NCI-H1417 (cell line): ENCODE measurements at regions not wholly inside any gene's neighbourhood (a gene's known extent, or its start where the extent isn't known, plus 50 kb on each side); places are given as distances from the start of the nearest gene placed in this dataset.
"Not testable (repeated sequence)": the region's sequence is repeated elsewhere in the genome, so short reads cannot be mapped to it uniquely, and the experiment has no call there.

Experiments used
- DNase-seq, 3 experiments: peaks; one replicate each; lab custom pipeline; 2025; lab: John Stamatoyannopoulos, UW

DNA sequence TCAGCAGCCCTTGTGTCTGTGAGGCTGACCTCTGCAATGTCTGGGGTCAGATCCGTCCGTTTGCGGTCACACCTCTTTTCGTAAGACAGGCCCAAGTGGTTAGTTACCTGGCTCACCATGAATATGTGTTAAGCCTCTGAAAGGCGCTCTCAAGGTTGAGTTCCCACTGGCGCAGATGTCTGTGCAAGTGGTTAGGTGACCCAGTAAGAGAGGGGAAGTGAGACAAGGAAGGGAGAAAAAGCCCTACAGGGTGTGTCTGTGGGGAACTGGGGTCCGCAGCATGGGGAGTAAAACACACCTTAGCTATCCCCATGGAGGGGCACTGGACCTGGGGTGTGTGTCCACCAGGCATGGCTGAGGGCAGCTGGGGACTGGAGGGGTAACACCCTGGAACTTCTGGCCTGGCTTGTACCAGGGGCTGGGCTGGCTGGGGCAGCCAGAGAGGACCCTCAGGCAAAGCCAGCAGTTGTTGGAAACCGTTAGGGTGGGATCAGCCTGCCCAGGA, 391.6 kb upstream of the PROK2 start:
- DNase-seq, result no peak

DNA sequence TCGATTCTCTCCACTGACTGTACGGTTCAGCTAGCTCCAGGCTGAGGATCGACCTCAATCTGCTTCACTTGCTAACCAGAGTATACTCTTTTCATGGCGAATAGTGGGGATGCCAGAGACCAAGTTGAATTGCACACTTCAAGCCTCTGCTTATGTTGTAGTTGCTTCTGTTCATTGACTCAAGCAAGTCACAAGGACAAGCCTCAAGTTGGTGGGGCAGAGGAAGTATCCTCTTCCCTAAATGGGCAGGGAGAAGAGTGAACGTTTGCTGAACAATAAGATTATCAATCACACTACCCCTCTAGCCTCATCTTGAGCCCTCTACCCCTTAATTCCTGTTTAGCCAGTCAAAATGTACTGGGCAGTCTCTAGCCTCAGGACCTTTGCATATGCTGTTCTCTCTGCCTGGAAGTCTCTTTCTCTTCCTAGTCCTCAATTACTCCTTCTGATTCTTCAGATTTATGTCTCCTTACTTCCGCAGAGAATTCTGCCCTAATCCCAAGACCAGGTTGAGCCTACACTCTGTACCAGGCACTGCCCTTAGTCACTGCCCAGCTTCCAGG, 390.4 kb upstream of the PROK2 start:
- DNase-seq, result no peak

DNA sequence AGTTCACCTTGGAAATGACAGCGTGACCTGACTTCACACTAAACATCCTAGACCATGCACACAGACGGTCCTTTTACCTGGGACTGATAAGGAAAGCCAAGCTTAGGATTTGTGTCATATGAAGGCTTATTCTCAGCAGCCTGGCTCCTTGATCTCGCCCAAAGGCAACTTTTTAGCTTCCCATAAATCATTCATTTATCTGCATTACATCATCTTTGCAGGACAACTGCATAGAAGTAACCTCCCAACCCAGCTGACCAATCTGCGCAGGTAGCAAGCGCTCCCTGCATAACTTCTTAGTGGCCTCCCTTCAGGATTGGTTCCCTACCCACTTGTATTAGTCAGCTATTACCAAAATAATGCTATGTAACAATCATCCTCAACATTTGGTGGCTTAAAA, 389.9 kb upstream of the PROK2 start:
- DNase-seq, result no peak

DNA sequence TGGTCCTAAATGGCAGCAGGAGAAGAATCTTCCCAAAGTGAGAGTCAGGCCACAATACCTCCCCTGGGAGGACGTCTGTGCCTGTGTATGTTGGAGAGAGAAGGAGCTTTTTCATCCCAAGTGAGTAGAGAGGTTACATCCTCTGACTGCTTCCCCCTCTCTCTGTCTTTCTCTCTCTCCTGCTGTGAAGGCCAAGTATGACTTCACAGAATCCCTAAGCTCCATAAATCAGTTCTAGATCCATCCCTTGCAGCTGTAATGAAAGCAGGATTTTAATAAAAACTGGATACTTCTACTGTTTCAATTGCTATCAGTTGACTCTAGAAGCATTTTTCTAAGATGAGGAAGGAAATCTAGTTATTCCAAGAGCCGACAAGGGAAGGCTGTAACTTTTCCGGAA, 389.1 kb upstream of the PROK2 start:
- DNase-seq, result no peak

DNA sequence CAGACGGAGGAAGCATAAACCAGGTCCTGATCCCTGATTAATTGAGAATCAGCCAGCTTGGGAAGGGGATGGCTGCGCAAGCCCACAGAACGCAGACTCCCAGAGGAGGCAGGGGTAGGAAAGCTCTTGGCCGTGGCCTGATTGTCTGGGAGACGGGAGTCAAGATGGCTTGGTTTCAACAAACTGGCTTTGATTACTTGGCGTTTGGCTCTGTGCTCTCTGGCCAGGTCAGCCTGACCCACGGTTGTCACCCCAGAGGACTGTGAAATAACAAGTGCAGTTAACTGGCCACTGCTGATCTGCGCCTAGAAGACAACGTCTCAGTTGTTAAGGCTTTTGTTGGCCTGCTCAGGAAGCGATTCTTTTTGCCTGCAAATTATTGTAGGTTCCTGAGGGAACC, 387.0 kb upstream of the PROK2 start:
- no peak for DNase-seq

DNA sequence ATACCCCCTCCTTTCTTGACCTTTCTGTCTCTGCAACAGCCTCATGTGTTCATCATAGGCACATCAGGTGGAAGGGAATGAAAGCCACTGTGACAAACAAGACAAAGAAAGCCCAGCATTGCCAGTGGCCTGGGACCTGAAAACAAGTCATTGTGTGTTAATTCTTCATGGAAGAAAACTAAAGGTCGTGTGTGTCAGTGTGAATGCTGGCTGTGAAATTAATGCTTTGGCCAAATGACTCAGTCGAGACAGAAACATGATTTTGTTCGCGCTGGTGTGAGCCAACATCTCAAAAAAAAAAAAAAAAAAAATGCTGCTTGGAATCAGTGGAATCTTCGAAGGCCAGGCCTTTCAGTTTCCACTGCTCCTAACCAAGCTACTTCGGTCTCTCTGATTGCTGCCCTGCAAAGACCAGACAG, 386.5 kb upstream of the PROK2 start:
- no peak for DNase-seq

DNA sequence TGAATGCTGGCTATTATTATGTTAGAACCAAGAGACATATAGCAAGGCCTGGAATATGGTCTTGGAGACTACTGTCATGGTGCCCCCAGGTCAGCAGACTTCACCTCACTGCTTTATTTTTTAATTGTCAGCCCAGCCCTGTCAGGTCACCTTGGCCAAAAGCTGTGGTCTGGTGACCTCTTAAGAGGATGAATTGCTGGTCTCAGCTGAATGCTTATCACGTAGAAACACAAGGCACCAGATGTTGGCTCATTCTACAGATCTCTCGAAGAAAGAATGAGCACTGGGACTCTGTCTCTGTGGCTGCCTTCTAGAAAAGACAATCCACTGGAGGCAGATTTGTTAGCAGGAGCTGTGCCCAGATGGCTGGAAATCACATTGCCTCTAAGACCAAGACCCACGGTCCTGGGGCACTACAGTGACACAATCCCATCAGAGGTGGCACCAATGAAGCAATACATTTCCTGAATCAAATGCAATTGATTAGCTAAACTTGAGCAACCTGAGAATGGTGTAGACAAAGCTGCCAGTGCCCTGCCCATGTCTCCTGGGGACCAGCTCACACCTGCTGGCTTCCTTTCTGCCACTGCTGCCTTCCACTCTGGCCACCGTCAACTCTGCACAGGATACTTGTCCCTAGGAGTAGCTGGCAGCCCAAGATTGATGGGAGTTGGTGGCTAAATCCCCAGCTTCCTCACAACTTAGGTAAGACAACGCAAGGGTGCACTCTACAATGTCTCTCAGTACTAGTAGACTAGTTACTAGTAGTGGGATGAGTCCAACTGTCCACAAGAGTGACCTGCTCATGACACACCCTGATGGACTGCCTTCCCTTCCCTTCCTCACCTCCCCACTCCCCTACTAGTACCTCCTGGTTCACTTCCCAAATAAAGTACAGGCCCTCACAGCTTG, 384.9 kb upstream of the PROK2 start:
- no peak for DNase-seq

DNA sequence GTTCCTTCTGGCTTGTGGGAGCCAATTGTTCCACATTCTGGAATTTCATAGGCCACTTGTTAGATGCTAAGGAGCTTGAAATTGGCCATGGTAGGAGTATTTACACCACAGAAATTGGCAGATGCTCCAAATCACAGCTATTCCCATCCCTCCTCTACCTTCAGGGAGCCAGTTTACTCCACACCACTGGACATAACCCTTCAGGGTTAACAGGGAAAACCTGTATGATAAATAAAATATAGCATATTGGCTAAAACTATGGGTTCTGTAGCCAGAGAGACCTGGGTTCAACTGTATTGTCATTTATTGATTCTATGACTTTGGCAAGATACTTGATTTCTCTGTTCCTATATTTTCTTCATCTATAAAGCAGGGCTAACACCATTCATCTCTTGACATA, 384.2 kb upstream of the PROK2 start:
- no peak for DNase-seq

DNA sequence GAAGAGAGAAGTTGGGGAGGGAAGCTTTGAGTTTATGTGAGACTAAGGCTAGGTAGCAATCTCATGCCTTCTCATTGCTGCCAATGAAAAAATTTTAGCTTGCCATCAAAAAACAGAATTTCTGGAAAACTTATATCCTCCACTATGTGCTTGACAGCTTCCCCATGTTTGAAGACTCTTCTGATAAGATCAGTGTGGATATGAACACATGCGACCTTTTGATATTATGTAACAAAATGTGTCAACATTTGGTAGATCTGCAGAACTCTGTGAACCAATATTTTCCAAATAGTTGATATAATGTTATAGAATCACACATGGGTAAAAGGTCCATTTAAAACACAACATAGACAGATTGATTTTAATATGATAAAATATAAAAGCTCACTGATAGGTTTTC, 380.9 kb upstream of the PROK2 start:
- DNase-seq, result no peak

DNA sequence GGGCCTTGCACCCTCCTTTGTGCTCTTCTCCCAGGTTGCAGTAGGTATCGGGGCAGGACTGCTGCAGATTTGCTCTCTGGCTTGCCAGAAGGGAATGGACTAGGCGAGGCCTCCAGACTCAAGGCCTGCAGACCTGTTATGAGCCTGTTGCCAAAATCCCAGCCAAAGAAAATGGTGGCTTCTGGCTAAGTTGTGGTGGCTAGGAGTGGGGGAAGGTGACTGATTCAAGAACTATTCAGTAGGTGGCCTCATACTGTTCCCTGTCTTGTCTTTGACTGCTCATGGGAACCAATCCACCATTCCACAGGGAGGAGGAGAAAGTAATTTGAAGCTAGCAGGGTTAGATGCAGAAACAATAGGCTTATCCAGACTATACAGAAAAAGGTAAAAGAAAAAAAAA, 380.4 kb upstream of the PROK2 start:
- no peak for DNase-seq

DNA sequence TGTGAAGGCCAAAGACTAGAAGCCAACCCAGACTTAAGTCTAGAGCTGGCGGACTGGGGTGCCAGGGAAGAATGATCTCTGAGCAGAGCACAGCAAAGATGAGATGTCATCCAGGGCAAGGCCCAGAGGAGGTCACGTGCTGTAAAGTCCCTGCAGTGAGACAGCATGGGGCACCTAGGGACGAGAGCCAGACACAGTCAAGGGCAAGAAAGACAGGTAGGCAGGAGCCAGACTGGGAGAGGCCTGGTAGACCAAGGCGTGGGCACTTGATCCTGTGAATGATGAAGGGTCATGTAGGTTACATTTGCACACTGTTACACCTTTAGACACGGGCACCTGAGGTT, 379.7 kb upstream of the PROK2 start:
- DNase-seq, result no peak

DNA sequence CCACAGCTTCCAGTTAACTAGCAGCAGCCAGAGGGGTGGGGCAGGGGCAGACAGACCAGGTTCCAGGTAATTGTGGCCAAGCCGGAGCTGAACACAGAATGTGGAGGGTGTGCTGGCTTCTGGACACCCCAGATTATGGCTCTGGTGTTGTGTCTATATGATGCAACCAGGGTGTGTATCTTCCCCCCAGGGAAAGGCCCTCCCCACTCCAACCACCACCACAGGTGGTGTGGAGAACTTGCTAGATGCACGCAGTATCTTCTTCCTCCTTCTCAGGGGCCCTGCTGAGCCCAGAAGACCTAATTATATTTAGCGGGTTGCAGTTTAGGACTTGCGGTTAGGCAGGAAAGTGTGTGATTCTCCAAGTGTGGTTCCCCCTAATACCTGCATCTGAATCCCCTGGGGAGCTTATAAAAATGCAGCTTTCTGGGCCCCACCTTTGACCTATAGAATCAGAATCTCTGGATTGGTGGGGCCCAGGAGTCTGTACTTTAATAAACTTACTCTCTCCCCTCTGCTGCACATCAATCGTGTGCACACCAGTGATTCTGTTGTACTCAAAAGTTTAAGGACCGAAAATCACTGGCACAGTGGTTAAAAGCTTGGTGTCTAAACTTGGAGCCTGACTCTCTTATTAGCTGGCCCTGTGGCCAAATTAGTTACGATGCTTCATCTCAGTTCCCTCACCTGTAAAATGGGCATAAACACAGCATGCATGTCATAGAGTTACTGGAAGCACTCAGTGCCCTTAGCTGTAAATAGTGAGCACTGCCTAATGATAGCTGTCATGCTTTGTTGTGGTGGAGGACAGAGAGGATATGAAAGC, 379.1 kb upstream of the PROK2 start:
- DNase-seq, result no peak

DNA sequence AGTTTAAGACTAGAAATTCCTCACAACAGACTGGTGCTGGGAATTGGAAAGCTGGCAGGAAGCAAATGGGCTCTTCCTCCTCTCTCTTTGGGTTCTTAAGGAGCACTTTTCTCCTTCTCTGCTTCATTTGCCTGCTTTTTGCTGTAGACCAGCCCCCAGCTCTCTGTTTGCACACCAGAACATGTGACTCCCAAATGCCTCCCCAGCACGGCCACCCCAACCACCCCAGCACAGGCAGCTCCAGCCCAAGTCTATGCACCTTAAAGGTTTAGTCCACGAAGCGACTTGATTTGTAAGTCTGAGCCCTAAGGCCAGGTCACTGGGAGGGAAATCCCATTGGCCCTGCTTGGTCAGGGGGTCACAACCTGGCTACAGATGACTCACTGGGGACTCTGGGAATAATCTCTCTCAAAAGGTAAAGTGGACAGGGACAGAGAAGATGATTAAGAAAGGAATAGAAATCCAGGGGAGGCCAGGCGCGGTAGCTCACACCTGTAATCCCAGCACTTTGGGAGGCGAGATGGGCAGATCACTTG, 377.8 kb upstream of the PROK2 start:
- DNase-seq, result no peak

DNA sequence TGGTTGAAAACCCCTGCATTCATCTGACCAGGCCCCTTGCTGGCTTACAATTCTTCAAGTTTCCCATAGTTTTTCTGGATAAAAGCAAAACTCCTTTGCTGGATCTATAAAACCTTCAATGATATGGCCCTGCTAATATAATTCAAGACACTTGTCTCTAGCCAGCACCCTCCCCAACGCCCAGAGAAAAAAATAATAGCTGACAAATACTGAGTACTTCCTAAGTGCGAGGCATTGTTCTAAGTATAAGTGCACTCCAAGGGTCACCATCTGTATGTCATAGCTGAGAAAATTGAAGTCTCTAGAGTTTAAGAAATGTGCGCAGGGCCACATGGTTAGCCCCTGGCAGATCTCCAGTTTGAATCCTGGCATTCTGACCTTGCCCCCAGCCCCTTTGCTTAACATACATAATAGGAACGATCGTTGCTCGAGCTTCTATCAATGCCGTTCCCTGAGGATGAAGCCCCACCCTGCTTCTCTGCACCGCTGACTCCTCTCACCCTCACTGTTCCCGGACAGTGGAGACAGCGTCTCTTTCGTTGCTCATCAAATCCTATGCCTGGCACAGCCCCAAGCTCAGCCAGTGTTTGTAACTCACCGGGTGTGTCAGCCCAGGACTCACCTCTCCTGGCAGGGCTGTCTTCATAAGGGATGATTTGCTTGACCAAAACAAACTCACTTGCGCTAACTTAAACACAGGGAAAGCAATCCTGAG, 377.1 kb upstream of the PROK2 start:
- peak in 2 of 3 experiments; percentile 32 to 48 for DNase-seq

DNA sequence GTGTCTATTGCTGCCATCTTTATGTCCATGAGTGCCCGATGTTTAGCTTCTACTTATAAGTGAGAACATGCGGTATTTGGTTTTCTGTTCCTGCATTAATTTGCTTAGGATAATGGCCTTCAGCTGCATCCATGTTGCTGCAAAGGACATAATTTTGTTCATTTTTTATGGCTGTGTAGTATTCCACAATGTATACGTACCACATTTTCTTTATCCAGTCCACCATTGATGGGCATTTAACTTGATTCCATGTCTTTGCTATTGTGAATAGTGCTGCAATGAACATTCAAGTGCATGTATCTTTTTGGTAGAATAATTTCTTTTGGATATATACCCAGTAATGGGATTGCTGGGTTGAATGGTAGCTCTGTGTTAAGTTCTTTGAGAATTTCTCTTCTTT, 376.3 kb upstream of the PROK2 start:
- not testable (repeated sequence) for DNase-seq

DNA sequence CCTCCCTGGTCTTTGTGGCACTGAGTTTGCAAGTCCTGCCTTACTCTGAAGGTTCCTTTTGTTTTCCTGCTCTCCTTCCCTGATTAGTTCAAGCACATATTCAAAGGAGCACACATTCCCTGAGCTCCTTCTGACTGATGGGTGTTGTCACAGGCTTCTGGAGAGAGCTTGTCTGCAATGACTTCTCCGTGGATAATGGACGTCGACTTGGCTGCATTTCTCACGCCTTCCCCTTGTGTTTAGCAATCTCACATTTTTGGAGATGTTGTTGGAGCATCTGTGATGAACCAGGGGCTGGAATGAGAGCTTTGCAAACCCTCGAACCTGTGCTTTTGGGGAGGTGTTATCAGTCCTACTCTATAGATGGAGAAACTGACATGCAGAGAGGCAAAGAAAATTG, 375.4 kb upstream of the PROK2 start:
- DNase-seq, result no peak

DNA sequence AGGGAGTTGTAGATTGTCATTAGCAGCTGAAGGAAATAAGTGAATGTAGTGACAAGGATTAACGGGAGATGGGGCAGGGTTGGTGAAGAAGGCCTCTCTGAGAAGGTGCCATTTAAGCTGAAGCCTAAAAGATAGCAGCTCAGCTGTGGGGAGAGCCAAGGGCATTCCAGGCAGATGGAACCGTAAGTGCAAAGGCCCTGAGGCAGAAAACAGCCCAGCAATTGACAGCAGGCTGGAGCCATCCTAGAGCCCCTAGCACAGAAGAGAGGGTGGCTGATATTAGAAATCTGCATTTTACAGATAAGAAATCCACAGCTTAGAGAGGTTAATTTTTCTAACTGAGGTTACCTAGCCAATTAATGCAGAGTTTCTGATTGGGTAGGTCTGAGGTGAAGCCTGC, 374.5 kb upstream of the PROK2 start:
- DNase-seq, result no peak

DNA sequence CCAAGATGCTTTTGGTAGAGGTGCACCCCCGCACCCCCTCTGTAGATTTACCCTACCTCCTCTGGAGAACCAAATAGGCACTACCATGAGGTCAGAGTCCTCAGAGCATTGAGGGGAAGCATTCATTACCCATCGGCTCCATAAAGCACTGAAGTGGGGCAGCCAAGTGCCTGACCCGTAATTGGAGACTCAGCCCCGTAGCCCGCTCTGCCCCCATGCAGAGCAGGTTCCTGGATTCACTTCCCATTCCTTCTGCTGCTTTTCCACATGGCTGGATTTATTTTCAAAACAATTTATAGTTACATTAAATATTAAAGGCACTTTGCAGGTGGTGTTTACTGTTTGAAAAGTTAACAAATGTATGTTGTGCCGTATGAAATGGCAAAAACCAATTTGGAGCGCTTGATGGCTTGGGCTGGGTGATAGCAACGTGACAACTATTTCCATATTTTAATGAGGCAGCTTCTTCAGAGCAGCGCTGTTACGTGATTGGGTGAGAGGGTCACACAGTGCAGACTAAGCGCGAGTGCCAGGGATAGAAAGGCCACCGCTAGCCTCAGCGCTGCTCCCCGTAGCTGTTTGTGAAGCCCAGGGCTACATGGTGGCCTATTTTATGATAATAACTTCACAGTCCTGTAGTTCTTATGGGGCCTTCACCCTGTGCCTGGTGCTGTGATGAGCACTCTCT, 373.8 kb upstream of the PROK2 start:
- peak in 1 of 3 experiments; percentile 9 for DNase-seq

DNA sequence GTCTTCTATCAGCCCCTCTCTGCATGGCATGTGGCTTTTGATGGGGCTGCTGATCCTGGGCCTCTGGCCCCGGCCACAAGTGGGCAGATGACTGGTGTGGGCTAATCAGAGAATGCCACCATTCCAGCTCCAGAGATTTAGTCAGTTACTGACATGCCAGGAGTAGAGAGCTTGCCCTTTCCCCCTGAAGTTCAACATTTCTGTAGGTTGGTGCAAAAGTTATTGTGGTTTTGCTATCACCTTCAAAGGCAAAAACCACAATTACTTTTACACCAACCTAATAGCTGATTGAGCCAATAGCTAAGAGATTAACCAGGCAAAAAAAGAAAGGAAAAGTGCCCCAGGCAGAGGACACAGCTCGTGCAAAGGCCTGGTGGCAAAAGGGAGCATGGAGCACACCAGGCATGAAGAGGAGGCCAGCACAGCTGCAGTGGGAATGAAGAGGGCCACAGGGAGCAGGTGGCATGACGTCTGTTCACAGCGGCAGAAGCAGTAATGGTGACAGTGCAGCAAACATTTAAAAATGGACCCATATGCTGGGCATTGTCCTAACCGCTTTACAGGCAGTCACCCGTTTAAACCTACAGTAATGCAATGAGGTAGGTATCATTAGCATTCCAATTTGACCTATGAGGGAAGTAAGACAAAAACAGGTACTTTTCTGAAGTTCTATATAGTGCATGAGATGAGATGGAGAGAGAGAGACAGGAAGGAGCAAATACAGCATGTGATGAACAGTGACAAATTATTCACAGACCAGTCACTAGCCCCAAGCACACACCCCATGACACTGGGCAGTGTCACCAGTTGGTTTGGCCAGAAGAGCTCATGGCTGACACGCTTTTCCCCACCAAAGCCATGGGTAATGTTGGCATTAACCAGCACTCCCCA, 373.0 kb upstream of the PROK2 start:
- no peak for DNase-seq

DNA sequence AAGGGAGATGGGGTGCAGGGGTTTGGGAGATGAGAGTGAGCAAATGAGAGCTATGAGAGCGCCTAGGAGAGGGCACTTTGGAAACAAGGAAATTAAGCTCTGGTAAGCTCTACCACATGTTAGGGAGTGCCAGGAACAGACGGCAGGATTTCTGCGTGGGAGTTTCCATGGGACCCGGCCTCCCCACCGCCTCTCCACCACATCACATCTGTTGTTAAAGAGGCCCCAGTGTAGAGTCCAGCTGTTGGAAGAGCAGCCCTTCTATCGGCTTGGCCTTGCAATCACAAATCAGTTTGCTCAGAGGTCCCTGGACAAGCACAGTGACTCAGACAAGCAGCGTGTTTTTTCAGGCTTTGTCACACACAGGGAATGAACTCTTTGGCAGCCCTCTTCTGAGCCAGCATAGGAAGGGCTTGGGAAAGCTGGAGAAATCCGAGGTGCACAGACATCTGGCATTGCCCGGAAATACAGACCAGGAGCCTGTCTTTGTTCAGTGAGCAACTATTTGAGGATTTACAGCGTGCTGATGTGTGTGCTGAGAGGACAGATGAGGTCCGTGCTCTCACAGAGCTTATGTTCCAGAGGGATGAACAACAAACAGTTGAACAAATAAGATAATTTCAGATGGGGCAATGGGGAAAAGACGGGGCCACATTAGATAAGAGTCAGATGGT, 370.6 kb upstream of the PROK2 start:
- no peak for DNase-seq
